Neural cell (in vitro differentiated cells): ENCODE measurements at regions not wholly inside any gene's neighbourhood (a gene's known extent, or its start where the extent isn't known, plus 50 kb on each side); places are given as distances from the start of the nearest gene placed in this dataset.

Source experiments
- H2AFZ ChIP-seq: fragments of 200-600, 300-800 bp; sonication (generic), shearing (Covaris generic); 2 replicates; pipeline ENCODE4 v1.6.0; 2014; ENCODE audit warnings: low read depth, mild to moderate bottlenecking, antibody characterized with exemption, low read length, moderate library complexity
- H3F3A ChIP-seq: fragments of 200-600 bp; shearing (Covaris generic); 2 replicates; pipeline ENCODE4 v1.6.1; 2016; ENCODE audit warnings: mild to moderate bottlenecking, moderate library complexity, mixed read lengths, antibody characterized with exemption, low read length; ENCODE audit not compliant: insufficient read depth, poor library complexity, severe bottlenecking
- H3K27ac ChIP-seq: fragments of 200-600, 300-800 bp; sonication (generic), shearing (Covaris generic); 2 replicates; pipeline ENCODE4 v1.5.1; 2014; ENCODE audit warnings: mild to moderate bottlenecking, low read length, moderate library complexity
- H3K27me3 ChIP-seq: fragments of 300-800, 200-600 bp; sonication (generic), shearing (Covaris generic); 2 replicates; pipeline ENCODE4 v1.6.0; 2014; ENCODE audit warnings: mild to moderate bottlenecking, low read depth, low read length, moderate library complexity; ENCODE audit not compliant: insufficient read depth
- H3K36me3 ChIP-seq: fragments of 300-800, 200-600 bp; sonication (generic), shearing (Covaris generic); 2 replicates; pipeline ENCODE4 v1.5.1; 2014; ENCODE audit warnings: mild to moderate bottlenecking, antibody characterized with exemption, low read length, moderate library complexity; ENCODE audit not compliant: insufficient read depth
- H3K4me2 ChIP-seq: fragments of 300-800, 200-600 bp; sonication (generic), shearing (Covaris generic); 2 replicates; pipeline ENCODE4 v1.6.0; 2014; ENCODE audit warnings: mild to moderate bottlenecking, low read length
- H3K4me3 ChIP-seq: fragments of 300-800, 200-600 bp; sonication (generic), shearing (Covaris generic); 2 replicates; pipeline ENCODE4 v1.5.1; 2014; ENCODE audit warnings: mild to moderate bottlenecking, low read length, moderate library complexity
- H3K79me2 ChIP-seq: fragments of 200-600 bp; shearing (Covaris generic); replicated peaks from 2 replicates; pipeline ENCODE4 v1.6.0; 2014; ENCODE audit warnings: mild to moderate bottlenecking, low read length, moderate library complexity; ENCODE audit not compliant: insufficient read depth
- H3K9ac ChIP-seq: fragments of 300-800, 200-600 bp; sonication (generic), shearing (Covaris generic); 2 replicates; pipeline ENCODE4 v1.6.1; 2016; ENCODE audit warnings: mild to moderate bottlenecking, low read length, mixed read lengths
- H3K9me2 ChIP-seq: fragments of 200-600 bp; shearing (Covaris generic); 2 replicates; pipeline ENCODE4 v1.6.1; 2016; ENCODE audit warnings: mild to moderate bottlenecking, low read length, mixed read lengths; ENCODE audit not compliant: insufficient read depth
- H3K9me3 ChIP-seq: fragments of 200-600, 300-800 bp; sonication (generic), shearing (Covaris generic); 2 replicates; pipeline ENCODE4 v1.6.1; 2016; ENCODE audit warnings: mild to moderate bottlenecking, mixed run types, low read length, moderate library complexity, mixed read lengths
- H4K20me1 ChIP-seq: fragments of 200-600 bp; shearing (Covaris generic); 2 replicates; pipeline ENCODE4 v1.6.1; 2016; ENCODE audit warnings: mild to moderate bottlenecking, mixed run types; ENCODE audit not compliant: insufficient read depth
- EP300 ChIP-seq: fragments of 450-650 bp; conservative IDR thresholded peaks from 2 replicates; pipeline ENCODE4 v1.6.1; 2014; ENCODE audit warnings: antibody characterized with exemption, mild to moderate bottlenecking, moderate library complexity; ENCODE audit not compliant: poor library complexity, severe bottlenecking
- EZH2 ChIP-seq: fragments of 200-600, 300-800 bp; shearing (Covaris generic), sonication (generic); IDR thresholded peaks from 2 replicates; pipeline ENCODE4 v1.6.1; 2014; ENCODE audit warnings: antibody characterized with exemption, low read length, borderline replicate concordance, mild to moderate bottlenecking; ENCODE audit not compliant: insufficient read depth, poor library complexity, severe bottlenecking
- MXI1 ChIP-seq: fragments of 450-650 bp; conservative IDR thresholded peaks from 2 replicates; pipeline ENCODE4 v1.6.1; 2014; ENCODE audit warnings: antibody characterized with exemption, mild to moderate bottlenecking; ENCODE audit not compliant: poor library complexity, severe bottlenecking
- POLR2AphosphoS5 ChIP-seq: IDR thresholded peaks from 2 replicates; pipeline ENCODE4 v1.6.1; 2012
- RAD21 ChIP-seq: fragments of 450-650 bp; conservative IDR thresholded peaks from 2 replicates; pipeline ENCODE4 v1.6.1; 2014; ENCODE audit warnings: antibody characterized with exemption, mild to moderate bottlenecking, moderate library complexity
- SMC3 ChIP-seq: fragments of 450-650 bp; conservative IDR thresholded peaks from 2 replicates; pipeline ENCODE4 v1.6.1; 2014; ENCODE audit warnings: antibody characterized with exemption, mild to moderate bottlenecking, moderate library complexity; ENCODE audit not compliant: poor library complexity
- TAF1 ChIP-seq: IDR thresholded peaks from 2 replicates; pipeline ENCODE4 v1.6.1; 2012; ENCODE audit warnings: low read depth
- TF ChIP-seq, protein P1 (sequence below): fragments of 450-650 bp; IDR thresholded peaks from 2 replicates; pipeline ENCODE4 v1.5.1; 2014; ENCODE audit warnings: antibody characterized with exemption, mild to moderate bottlenecking, moderate library complexity; ENCODE audit not compliant: poor library complexity, severe bottlenecking
- TF ChIP-seq, protein P2 (sequence below): IDR thresholded peaks from 2 replicates; pipeline ENCODE4 v1.6.1; 2012; ENCODE audit warnings: borderline replicate concordance

DNA sequence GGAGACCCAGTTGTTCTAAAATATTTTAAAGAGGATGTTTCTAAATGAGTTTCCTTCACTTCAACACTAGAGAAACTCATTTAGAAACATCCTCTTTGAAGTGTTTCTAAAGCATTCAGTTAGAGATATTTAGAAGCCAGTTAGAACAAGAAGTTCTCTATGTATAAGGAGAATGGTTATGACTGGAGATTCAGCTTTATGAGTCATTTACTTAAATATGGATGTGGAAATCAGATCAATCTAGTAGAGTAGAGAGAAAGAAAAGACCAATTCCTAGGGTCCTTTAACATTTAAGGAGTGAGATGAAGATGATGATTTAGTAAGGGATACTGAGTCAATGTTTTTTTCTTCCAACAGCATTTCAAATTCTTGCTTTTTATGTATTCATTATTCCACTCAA, 234.1 kb downstream of the GRXCR1 start:
- no peak overlapping the region for H3K4me3 ChIP-seq
- H4K20me1 ChIP-seq: no peaks in the 10 kb centered on the region
- H3F3A ChIP-seq: no peaks in the 10 kb centered on the region
- no peaks in the 10 kb centered on the region for H3K36me3 ChIP-seq
- no peak overlapping the region for H3K27ac ChIP-seq
- no peak overlapping the region for H2AFZ ChIP-seq
- no peaks in the 10 kb centered on the region for H3K27me3 ChIP-seq
- no peak overlapping the region for H3K4me2 ChIP-seq
- H3K9me3 ChIP-seq: no peaks in the 10 kb centered on the region
- H3K79me2 ChIP-seq: no peaks in the 10 kb centered on the region
- H3K9me2 ChIP-seq: no peaks in the 10 kb centered on the region
- H3K9ac ChIP-seq: no peak overlapping the region
- TF ChIP-seq EP300 (no peak), TAF1 (no peak), SMC3 (no peak), EZH2 (no peak), RAD21 (no peak), MXI1 (no peak), POLR2AphosphoS5 (no peak)
- TF ChIP-seq, protein P1, sequence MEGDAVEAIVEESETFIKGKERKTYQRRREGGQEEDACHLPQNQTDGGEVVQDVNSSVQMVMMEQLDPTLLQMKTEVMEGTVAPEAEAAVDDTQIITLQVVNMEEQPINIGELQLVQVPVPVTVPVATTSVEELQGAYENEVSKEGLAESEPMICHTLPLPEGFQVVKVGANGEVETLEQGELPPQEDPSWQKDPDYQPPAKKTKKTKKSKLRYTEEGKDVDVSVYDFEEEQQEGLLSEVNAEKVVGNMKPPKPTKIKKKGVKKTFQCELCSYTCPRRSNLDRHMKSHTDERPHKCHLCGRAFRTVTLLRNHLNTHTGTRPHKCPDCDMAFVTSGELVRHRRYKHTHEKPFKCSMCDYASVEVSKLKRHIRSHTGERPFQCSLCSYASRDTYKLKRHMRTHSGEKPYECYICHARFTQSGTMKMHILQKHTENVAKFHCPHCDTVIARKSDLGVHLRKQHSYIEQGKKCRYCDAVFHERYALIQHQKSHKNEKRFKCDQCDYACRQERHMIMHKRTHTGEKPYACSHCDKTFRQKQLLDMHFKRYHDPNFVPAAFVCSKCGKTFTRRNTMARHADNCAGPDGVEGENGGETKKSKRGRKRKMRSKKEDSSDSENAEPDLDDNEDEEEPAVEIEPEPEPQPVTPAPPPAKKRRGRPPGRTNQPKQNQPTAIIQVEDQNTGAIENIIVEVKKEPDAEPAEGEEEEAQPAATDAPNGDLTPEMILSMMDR: no peak
- TF ChIP-seq, protein P2, sequence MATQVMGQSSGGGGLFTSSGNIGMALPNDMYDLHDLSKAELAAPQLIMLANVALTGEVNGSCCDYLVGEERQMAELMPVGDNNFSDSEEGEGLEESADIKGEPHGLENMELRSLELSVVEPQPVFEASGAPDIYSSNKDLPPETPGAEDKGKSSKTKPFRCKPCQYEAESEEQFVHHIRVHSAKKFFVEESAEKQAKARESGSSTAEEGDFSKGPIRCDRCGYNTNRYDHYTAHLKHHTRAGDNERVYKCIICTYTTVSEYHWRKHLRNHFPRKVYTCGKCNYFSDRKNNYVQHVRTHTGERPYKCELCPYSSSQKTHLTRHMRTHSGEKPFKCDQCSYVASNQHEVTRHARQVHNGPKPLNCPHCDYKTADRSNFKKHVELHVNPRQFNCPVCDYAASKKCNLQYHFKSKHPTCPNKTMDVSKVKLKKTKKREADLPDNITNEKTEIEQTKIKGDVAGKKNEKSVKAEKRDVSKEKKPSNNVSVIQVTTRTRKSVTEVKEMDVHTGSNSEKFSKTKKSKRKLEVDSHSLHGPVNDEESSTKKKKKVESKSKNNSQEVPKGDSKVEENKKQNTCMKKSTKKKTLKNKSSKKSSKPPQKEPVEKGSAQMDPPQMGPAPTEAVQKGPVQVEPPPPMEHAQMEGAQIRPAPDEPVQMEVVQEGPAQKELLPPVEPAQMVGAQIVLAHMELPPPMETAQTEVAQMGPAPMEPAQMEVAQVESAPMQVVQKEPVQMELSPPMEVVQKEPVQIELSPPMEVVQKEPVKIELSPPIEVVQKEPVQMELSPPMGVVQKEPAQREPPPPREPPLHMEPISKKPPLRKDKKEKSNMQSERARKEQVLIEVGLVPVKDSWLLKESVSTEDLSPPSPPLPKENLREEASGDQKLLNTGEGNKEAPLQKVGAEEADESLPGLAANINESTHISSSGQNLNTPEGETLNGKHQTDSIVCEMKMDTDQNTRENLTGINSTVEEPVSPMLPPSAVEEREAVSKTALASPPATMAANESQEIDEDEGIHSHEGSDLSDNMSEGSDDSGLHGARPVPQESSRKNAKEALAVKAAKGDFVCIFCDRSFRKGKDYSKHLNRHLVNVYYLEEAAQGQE: no peak

DNA sequence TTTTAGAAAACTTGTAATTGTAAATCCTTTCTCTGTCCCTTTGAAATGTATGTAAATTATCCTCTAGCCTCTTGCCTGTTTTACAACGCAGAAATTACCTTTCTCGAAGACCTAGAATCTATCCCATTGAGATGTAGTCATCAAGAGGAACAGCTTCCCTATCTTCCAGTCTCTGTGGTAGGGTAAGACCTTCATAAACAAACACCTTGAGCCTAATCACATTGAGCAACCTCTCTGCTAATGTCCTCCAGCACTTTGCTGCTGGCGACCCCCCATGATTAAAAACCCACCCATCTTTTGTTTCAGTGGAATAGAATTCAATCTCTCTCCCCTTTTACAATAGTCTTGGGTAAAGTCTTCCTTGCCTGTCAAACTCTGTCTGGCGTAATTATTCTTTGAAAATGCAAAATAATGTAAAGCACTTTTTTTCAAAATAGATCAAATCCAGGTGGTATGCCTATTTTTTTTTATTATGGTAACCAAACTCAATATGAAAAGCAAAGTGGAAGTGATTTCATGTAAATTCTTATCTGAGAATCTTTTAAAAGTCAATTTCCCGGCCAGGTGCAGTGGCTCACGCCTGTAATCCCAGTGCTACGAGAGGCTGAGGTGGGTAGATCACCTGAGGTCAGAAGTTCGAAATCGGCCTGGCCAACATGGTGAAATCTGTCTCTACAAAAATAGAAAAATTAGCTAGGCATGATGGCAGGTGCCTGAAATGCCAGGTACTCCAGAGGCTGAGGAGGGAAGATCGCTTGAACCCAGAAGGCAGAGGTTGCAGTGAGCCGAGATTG, 237.9 kb downstream of the GRXCR1 start:
- no peaks in the 10 kb centered on the region for H3K36me3 ChIP-seq
- no peak overlapping the region for H3K27ac ChIP-seq
- no peak overlapping the region for H3K9ac ChIP-seq
- no peak overlapping the region for H2AFZ ChIP-seq
- no peak overlapping the region for H3K4me2 ChIP-seq
- H3K27me3 ChIP-seq: no peaks in the 10 kb centered on the region
- H3K79me2 ChIP-seq: no peaks in the 10 kb centered on the region
- TF ChIP-seq RAD21: no peak
- TF ChIP-seq EZH2: no peak
- no peak for TF ChIP-seq TAF1
- TF ChIP-seq, protein P1: no peak
- TF ChIP-seq, protein P2: no peak
- TF ChIP-seq SMC3: no peak
- TF ChIP-seq EP300: no peak
- TF ChIP-seq MXI1: no peak
- TF ChIP-seq POLR2AphosphoS5: no peak
- H3K9me2 ChIP-seq: no peaks in the 10 kb centered on the region
- H3K4me3 ChIP-seq: no peak overlapping the region
- H4K20me1 ChIP-seq: no peaks in the 10 kb centered on the region
- H3K9me3 ChIP-seq: no peaks in the 10 kb centered on the region
- no peaks in the 10 kb centered on the region for H3F3A ChIP-seq
